ENCODE measurements at regions not wholly inside any gene's neighbourhood (a gene's known extent, or its start where the extent isn't known, plus 50 kb on each side); places are given as distances from the start of the nearest gene placed in this dataset.
"Not testable (repeated sequence)": the region's sequence is repeated elsewhere in the genome, so short reads cannot be mapped to it uniquely, and the experiment has no call there.

- not testable (repeated sequence) for H3K9me3 Mint-ChIP-seq; DNase-seq; ATAC-seq (replicated peaks); H3K4me1 Mint-ChIP-seq (ENCODE audit: low read depth in 2 of 2); H3K36me3 Mint-ChIP-seq (ENCODE audit: insufficient read depth)
- H3K27ac Mint-ChIP-seq = peak overlapping the region in 1 of 2 donors; percentile 26
- peaks cover 5 to 10% of the 10 kb centered on the region in 2 donors for H3K27me3 Mint-ChIP-seq
- H3K4me3 Mint-ChIP-seq = peak overlapping the region; percentile 75 to 76
Observed at GRCh38 chr1:148049115-148049496, 103.0 kb downstream of the NBPF11 start.

GRCh38 chr1:148048423-148049114, 103.5 kb downstream of the NBPF11 start:
- Mint-ChIP-seq H3K27ac (peak overlapping the region in 1 of 2 donors; percentile 26), H3K4me3 (peak overlapping the region; percentile 75 to 76), H3K27me3 (peaks cover 5 to 10% of the 10 kb centered on the region in 2 donors)
- DNase-seq = peak in 1 of 3 experiments; percentile 15
- not testable (repeated sequence) for H3K4me1 Mint-ChIP-seq (ENCODE audit: low read depth in 2 of 2); H3K36me3 Mint-ChIP-seq (ENCODE audit: insufficient read depth); H3K9me3 Mint-ChIP-seq; ATAC-seq (replicated peaks)

- not testable (repeated sequence) for H3K9me3 Mint-ChIP-seq; H3K27ac Mint-ChIP-seq; H3K4me3 Mint-ChIP-seq; ATAC-seq (replicated peaks); H3K4me1 Mint-ChIP-seq (ENCODE audit: low read depth in 2 of 2); H3K36me3 Mint-ChIP-seq (ENCODE audit: insufficient read depth); DNase-seq
- peaks cover 5 to 10% of the 10 kb centered on the region in 2 donors for H3K27me3 Mint-ChIP-seq
Observed at GRCh38 chr1:148045872-148046271, 106.2 kb downstream of the NBPF11 start.

- H3K27me3 Mint-ChIP-seq = peaks cover 5 to 10% of the 10 kb centered on the region in 2 donors
- H3K4me3 Mint-ChIP-seq; H3K36me3 Mint-ChIP-seq (ENCODE audit: insufficient read depth); H3K9me3 Mint-ChIP-seq; H3K4me1 Mint-ChIP-seq (ENCODE audit: low read depth in 2 of 2); H3K27ac Mint-ChIP-seq; DNase-seq: not testable (repeated sequence)
- peak; percentile 44 for ATAC-seq (replicated peaks)
Observed at GRCh38 chr1:148044495-148044894, 107.6 kb downstream of the NBPF11 start.

Data from effector memory CD8-positive, alpha-beta T cell (primary cell).